ENCODE measurements at regions not wholly inside any gene's neighbourhood (a gene's known extent, or its start where the extent isn't known, plus 50 kb on each side); places are given as distances from the start of the nearest gene placed in this dataset.
A peak's percentile ranks its signal among the peaks of the same experiment; 100 is the strongest.

- ChIA-PET POLR2A (no interaction called here), CTCF (no interaction called here)
- H3K36me3 ChIP-seq (ENCODE audit: control insufficient read depth, insufficient read depth, low read length) = no peaks in the 10 kb centered on the region
- H3K4me3 ChIP-seq (ENCODE audit: low read depth, low read length) = no peak overlapping the region
- no peak for DNase-seq (ENCODE audit: low read depth)
- no peaks in the 10 kb centered on the region for H3K27me3 ChIP-seq (ENCODE audit: control insufficient read depth, insufficient read depth, low read length)
- TF ChIP-seq, protein P1, sequence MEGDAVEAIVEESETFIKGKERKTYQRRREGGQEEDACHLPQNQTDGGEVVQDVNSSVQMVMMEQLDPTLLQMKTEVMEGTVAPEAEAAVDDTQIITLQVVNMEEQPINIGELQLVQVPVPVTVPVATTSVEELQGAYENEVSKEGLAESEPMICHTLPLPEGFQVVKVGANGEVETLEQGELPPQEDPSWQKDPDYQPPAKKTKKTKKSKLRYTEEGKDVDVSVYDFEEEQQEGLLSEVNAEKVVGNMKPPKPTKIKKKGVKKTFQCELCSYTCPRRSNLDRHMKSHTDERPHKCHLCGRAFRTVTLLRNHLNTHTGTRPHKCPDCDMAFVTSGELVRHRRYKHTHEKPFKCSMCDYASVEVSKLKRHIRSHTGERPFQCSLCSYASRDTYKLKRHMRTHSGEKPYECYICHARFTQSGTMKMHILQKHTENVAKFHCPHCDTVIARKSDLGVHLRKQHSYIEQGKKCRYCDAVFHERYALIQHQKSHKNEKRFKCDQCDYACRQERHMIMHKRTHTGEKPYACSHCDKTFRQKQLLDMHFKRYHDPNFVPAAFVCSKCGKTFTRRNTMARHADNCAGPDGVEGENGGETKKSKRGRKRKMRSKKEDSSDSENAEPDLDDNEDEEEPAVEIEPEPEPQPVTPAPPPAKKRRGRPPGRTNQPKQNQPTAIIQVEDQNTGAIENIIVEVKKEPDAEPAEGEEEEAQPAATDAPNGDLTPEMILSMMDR (IDR thresholded peaks at IDR 0.05; ENCODE audit: insufficient read depth, low read depth, low read length) = no peak
These were observed 135.2 kb downstream of the BARD1 start for GRCh38 chr2:214674278-214674677.

- ChIA-PET CTCF (no interaction called here), POLR2A (no interaction called here)
- no peaks in the 10 kb centered on the region for H3K36me3 ChIP-seq (ENCODE audit: control insufficient read depth, insufficient read depth, low read length)
- no peaks in the 10 kb centered on the region for H3K27me3 ChIP-seq (ENCODE audit: control insufficient read depth, insufficient read depth, low read length)
- no peak overlapping the region for H3K4me3 ChIP-seq (ENCODE audit: low read depth, low read length)
- no peak for DNase-seq (ENCODE audit: low read depth)
- TF ChIP-seq, protein P1 (IDR thresholded peaks at IDR 0.05; ENCODE audit: insufficient read depth, low read depth, low read length) = no peak
These were observed 138.1 kb downstream of the BARD1 start for GRCh38 chr2:214671319-214671885.

DNA sequence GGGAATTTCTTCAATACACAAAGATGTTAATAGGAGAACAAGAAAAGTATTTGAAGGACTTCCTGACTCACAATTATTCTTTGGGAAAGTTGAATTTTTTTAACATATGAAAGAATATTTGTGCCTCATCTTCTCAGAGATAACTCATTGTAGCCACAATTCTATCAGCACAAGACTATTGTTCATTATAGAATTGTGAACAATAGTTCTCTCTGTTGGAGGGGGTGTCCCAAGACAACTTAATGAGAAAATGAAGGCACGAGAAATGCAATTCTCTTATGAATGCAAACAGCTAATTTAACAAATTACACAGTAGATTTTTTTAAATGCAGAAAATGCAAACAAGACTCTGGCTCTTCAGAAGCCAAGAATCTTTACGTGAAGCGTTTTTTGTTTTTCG is 157.0 kb downstream of the BARD1 start:
- Histone ChIP-seq H3K4me3 (ENCODE audit: low read depth, low read length) (no peak overlapping the region), H3K27me3 (ENCODE audit: control insufficient read depth, insufficient read depth, low read length) (no peaks in the 10 kb centered on the region), H3K36me3 (ENCODE audit: control insufficient read depth, insufficient read depth, low read length) (no peaks in the 10 kb centered on the region)
- ChIA-PET CTCF (interaction anchor here (1.0 kb wide), 1 partner anchor 31 kb away, joined by 3 read pairs; no protein-coding TSS in a partner anchor), POLR2A (no interaction called here)
- TF ChIP-seq, protein P1 (IDR thresholded peaks at IDR 0.05; ENCODE audit: insufficient read depth, low read depth, low read length) = no peak
- DNase-seq (ENCODE audit: low read depth) = no peak

- Histone ChIP-seq H3K27me3 (ENCODE audit: control insufficient read depth, insufficient read depth, low read length) (no peaks in the 10 kb centered on the region), H3K36me3 (ENCODE audit: control insufficient read depth, insufficient read depth, low read length) (no peaks in the 10 kb centered on the region), H3K4me3 (ENCODE audit: low read depth, low read length) (no peak overlapping the region)
- TF ChIP-seq, protein P1 (IDR thresholded peaks at IDR 0.05; ENCODE audit: insufficient read depth, low read depth, low read length) = no peak
- POLR2A ChIA-PET = no interaction called here
- CTCF ChIA-PET = no interaction called here
- no peak for DNase-seq (ENCODE audit: low read depth)
These were observed 158.0 kb downstream of the BARD1 start for GRCh38 chr2:214651451-214651850.

DNA sequence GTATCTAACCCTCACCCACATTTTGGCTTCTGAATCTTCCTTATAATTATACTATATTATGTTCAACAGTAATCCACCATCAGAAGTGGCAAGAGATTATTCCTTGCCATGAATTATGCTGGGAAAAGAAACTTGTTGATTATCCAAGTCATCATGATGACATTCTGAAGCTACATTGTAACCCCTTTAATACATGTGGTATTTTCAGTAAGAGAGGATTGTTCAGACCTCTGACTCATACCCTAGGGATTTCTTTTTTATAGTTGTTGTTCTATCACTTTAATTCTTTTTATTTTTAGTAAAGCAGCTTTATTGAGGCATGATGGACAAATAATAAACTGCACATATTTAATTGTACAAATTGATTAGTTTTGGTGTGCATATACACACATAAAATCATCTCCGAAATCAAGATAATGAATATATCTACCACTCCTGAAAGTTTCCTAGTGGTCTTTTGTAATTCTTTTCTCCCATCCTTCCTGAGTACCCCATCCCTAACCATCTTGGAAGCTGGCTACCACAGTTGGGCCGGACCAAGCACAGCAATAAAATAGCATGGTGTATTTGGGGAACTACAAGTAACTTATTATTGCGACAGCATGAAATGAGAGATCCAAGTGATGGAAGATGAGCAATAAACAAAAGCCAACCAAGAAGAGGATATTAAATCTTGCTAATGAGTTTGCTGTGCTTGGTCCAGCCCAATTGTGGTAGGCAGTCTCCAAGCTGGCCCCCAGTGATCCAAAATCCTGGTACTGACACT is 159.9 kb downstream of the BARD1 start:
- ChIA-PET POLR2A (no interaction called here), CTCF (no interaction called here)
- TF ChIP-seq, protein P1 (IDR thresholded peaks at IDR 0.05; ENCODE audit: insufficient read depth, low read depth, low read length) = no peak
- peak; percentile 19 for DNase-seq (ENCODE audit: low read depth)
- Histone ChIP-seq H3K27me3 (ENCODE audit: control insufficient read depth, insufficient read depth, low read length) (no peaks in the 10 kb centered on the region), H3K36me3 (ENCODE audit: control insufficient read depth, insufficient read depth, low read length) (no peaks in the 10 kb centered on the region), H3K4me3 (ENCODE audit: low read depth, low read length) (no peak overlapping the region)
